ENCODE measurements at regions not wholly inside any gene's neighbourhood (a gene's known extent, or its start where the extent isn't known, plus 50 kb on each side); places are given as distances from the start of the nearest gene placed in this dataset.

DNA sequence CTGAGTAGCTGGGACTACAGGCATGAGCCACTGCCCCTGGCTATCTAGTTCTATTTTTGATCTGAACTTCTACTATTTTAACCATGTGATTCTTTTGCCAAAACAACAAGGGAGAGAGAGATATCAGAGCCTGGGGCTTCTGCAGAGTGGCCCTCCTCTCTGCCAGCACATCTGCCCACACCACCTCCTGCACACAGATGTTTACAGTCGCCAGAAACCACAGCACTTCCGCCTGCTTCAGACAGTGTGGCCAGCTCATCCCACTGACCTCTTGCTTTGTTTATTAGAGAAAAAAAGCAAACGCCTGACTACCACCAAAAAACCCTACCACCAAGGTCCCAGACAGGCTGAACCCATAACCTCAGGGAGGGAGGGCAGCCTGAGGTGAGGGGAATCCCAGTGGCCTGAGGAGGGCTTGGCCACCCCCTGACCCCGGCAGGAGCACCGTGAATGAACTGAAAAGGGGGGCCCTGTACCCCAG, 85.9 kb upstream of the ABHD2 start:
- TF ChIP-seq, protein P1, sequence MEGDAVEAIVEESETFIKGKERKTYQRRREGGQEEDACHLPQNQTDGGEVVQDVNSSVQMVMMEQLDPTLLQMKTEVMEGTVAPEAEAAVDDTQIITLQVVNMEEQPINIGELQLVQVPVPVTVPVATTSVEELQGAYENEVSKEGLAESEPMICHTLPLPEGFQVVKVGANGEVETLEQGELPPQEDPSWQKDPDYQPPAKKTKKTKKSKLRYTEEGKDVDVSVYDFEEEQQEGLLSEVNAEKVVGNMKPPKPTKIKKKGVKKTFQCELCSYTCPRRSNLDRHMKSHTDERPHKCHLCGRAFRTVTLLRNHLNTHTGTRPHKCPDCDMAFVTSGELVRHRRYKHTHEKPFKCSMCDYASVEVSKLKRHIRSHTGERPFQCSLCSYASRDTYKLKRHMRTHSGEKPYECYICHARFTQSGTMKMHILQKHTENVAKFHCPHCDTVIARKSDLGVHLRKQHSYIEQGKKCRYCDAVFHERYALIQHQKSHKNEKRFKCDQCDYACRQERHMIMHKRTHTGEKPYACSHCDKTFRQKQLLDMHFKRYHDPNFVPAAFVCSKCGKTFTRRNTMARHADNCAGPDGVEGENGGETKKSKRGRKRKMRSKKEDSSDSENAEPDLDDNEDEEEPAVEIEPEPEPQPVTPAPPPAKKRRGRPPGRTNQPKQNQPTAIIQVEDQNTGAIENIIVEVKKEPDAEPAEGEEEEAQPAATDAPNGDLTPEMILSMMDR (IDR thresholded peaks at IDR 0.05; ENCODE audit: low read length): no peak
- TF ChIP-seq EZH2 (IDR thresholded peaks at IDR 0.05; ENCODE audit: borderline replicate concordance, low read length): no peak
- no peak overlapping the region; the same call in 1 of the 2 replicates for H3K4me2 ChIP-seq (ENCODE audit: low read length)
- no peaks in the 10 kb centered on the region for H3K9me3 ChIP-seq (ENCODE audit: low read length)
- peak overlapping the region; percentile 12 for H3K27ac ChIP-seq (ENCODE audit: low read depth, low read length, poor library complexity, severe bottlenecking)
- H3K9me2 ChIP-seq (ENCODE audit: low read depth, low read length): no peaks in the 10 kb centered on the region
- no peak overlapping the region for H2AFZ ChIP-seq (ENCODE audit: low read length)
- no peaks in the 10 kb centered on the region for H3F3A ChIP-seq (ENCODE audit: insufficient read depth, low read length)
- H4K20me1 ChIP-seq (ENCODE audit: insufficient read depth, low read length): no peaks in the 10 kb centered on the region
- no peak overlapping the region for H3K9ac ChIP-seq (ENCODE audit: low read length)
- no peaks in the 10 kb centered on the region for H3K79me2 ChIP-seq (ENCODE audit: insufficient read depth, low read length)
- no peaks in the 10 kb centered on the region for H3K27me3 ChIP-seq (ENCODE audit: insufficient read depth, low read length)
- H3K4me1 ChIP-seq (ENCODE audit: insufficient read depth, low read length, severe bottlenecking): peaks cover 24% of the 10 kb centered on the region
- H3K36me3 ChIP-seq (ENCODE audit: insufficient read depth, low read length): no peaks in the 10 kb centered on the region
- no peak overlapping the region for H3K4me3 ChIP-seq (ENCODE audit: low read depth, low read length, poor library complexity, severe bottlenecking)

DNA sequence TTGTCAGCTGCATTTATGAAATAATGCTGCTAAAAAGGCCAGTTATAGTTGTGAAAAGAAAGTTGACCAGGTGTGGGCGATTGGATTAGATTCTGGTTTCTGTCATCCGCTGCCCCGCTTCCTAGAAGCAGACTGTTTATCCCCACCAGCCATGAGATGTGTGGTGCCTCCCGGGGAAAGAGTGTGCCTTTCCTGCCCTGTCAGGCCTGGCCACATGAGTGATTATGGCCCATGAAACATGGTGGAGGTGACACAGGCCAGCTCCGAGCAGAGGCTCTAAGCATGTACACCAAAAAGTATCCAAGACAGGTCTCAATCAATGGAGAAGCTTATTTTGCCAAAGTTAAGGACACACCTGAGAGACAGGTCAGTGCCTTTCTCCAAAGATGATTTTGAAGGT, 85.4 kb upstream of the ABHD2 start:
- Histone ChIP-seq H2AFZ (ENCODE audit: low read length) (no peak overlapping the region), H3K4me3 (ENCODE audit: low read depth, low read length, poor library complexity, severe bottlenecking) (no peak overlapping the region), H3K27me3 (ENCODE audit: insufficient read depth, low read length) (no peaks in the 10 kb centered on the region), H3K4me1 (ENCODE audit: insufficient read depth, low read length, severe bottlenecking) (peaks cover 24% of the 10 kb centered on the region), H3K36me3 (ENCODE audit: insufficient read depth, low read length) (no peaks in the 10 kb centered on the region), H4K20me1 (ENCODE audit: insufficient read depth, low read length) (no peaks in the 10 kb centered on the region), H3K79me2 (ENCODE audit: insufficient read depth, low read length) (no peaks in the 10 kb centered on the region), H3K27ac (ENCODE audit: low read depth, low read length, poor library complexity, severe bottlenecking) (peak overlapping the region; percentile 12), H3K9me3 (ENCODE audit: low read length) (no peaks in the 10 kb centered on the region), H3K4me2 (ENCODE audit: low read length) (no peak overlapping the region), H3K9me2 (ENCODE audit: low read depth, low read length) (no peaks in the 10 kb centered on the region), H3F3A (ENCODE audit: insufficient read depth, low read length) (no peaks in the 10 kb centered on the region), H3K9ac (ENCODE audit: low read length) (no peak overlapping the region)
- no peak for TF ChIP-seq EZH2 (IDR thresholded peaks at IDR 0.05; ENCODE audit: borderline replicate concordance, low read length)
- TF ChIP-seq, protein P1 (IDR thresholded peaks at IDR 0.05; ENCODE audit: low read length): no peak

DNA sequence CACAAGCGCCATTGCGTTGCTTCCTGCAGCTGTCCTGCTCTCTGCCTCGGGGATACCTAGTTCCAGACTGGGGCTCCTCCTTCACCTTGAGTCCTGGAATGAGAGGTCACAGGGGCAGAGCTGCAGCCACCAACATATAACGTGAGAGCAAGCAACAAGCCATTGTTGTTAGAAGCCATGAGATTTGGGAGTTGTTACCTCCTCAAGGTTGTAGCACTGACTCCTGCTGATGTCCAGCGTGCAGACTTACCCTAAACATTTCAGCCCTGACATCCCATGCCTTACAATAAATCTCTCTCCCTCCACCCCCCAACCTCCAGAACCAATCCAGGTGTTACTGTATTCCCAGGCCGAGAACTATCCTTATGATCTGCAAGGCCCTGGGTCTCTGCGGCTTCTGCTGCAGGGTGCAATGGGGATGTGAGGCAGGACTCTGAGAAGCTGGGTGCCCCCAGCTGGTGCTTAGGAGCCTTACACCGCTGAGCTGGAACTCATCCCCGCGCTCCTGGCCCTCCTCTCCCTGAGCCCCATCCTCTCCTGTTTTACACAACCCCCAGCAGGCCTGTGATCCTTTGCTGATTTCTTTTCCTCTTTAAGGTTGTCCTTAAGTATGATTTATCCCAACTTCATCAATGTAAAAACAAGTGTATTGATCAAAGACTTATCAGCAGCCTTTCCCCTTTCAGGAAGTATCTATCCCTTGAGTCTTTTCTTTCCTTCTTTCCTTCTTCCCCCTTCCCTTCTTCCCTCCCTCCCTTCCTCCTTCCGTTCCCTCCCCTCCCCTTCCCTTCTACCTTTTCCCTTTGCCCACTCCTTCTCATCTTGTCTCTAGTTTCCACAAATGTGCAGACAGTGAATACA, 84.2 kb upstream of the ABHD2 start:
- Histone ChIP-seq H3K79me2 (ENCODE audit: insufficient read depth, low read length) (no peaks in the 10 kb centered on the region), H3K27me3 (ENCODE audit: insufficient read depth, low read length) (no peaks in the 10 kb centered on the region), H3K27ac (ENCODE audit: low read depth, low read length, poor library complexity, severe bottlenecking) (no peak overlapping the region), H3K36me3 (ENCODE audit: insufficient read depth, low read length) (no peaks in the 10 kb centered on the region), H2AFZ (ENCODE audit: low read length) (no peak overlapping the region), H3K4me3 (ENCODE audit: low read depth, low read length, poor library complexity, severe bottlenecking) (no peak overlapping the region), H3K9me3 (ENCODE audit: low read length) (no peaks in the 10 kb centered on the region), H3K9ac (ENCODE audit: low read length) (no peak overlapping the region), H3K9me2 (ENCODE audit: low read depth, low read length) (no peaks in the 10 kb centered on the region), H3K4me1 (ENCODE audit: insufficient read depth, low read length, severe bottlenecking) (peaks cover 20% of the 10 kb centered on the region), H3F3A (ENCODE audit: insufficient read depth, low read length) (no peaks in the 10 kb centered on the region), H4K20me1 (ENCODE audit: insufficient read depth, low read length) (no peaks in the 10 kb centered on the region), H3K4me2 (ENCODE audit: low read length) (no peak overlapping the region)
- TF ChIP-seq, protein P1 (IDR thresholded peaks at IDR 0.05; ENCODE audit: low read length): peak; percentile 52
- TF ChIP-seq EZH2 (IDR thresholded peaks at IDR 0.05; ENCODE audit: borderline replicate concordance, low read length): no peak
